HG03571 (cell line): ENCODE measurements at regions not wholly inside any gene's neighbourhood (a gene's known extent, or its start where the extent isn't known, plus 50 kb on each side); places are given as distances from the start of the nearest gene placed in this dataset.

Source experiments
- ATAC-seq: cut with Tn5 transposase; IDR thresholded peaks from one replicate; pipeline ENCODE4 v1.9.1; 2021; ENCODE audit not compliant: unreplicated experiment

DNA sequence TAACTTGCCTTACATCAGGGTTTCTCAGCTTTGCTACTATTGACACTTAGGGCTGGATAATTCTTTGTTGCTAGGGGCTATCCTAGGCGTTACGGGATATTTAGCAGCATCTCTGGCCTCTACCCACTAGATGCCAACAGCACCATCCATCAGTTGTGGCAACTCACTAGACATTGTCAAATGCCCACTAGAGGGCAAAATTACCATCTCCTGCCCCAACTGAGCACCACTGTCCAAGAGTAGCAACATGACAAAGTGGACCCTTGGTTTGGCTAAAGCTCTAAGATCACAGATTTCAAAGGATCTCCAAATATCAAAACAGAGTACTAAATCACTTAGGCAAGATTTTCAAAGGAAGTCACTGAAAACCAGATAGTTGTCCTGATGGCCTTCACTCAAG lies 251.7 kb upstream of the TBX3 start:
- no peak for ATAC-seq

DNA sequence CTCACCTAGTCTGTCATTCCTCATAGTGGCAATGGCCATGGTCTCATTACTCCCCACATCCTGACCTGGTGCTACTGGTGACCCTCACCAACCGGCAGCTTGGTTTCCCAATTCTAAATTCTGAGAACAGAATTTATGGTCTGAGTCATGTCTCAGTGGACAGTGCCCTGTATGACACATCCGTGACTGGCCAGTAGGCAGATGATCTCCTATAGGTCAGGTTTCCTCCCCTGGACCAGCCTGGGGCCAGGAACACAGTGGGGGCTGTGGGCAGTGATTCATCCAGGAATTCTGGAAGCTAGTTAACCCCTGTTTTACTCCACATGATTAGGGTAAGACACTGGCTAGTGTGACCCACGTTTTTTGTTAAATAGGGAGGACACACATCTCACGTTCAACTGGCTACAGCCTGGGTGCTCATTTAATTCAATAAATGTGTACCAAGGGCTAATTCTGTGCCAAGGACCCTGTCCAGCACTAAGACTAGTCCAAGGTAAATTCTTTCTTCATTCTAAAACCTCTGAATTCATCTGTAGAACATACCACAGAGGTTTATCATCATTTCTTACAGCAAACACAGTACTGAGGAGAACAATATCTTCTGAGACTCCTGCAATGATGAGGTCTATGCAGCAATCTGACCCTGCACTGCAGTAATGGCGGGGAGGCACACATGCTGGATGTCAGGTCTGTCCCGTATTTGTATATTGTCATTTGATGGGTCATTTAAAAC lies 249.6 kb upstream of the TBX3 start:
- ATAC-seq = no peak

DNA sequence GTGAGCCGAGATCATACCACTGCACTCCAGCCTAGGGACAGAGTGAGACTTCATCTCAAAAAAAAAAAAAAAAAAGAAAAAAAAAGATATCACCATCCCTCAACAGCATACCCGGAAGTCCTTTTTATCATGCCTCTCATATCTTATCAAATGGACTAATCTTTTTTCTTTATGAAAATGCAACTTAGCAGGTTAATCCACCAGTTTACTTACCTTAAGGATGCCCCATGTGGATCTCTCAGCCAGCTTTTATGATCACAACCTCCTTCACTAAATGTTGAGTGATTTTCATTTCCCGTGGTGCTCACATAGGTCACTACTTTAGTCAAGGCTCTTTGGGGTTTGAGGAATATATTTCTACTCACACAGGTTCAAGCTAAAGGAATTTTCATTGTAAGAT lies 248.8 kb upstream of the TBX3 start:
- ATAC-seq = no peak

DNA sequence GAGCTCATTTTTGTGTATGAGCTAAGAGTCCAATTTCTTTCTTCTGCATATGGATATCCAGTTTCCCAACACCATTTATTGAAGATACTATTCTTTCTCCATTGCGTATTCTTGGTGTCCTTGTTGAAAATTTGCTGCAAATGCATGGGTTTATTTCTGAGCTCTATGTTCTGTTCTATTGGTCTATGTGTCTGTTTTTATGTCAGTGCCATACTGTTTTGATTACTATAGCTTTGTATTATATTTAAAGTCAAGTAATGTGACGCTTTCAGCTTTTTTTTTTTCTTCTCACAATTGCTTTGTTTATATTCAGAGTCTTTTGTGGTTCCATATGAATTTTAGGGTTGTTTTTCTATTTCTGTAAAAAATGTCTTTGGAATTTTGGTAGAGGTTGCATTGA lies 247.1 kb upstream of the TBX3 start:
- ATAC-seq = no peak

DNA sequence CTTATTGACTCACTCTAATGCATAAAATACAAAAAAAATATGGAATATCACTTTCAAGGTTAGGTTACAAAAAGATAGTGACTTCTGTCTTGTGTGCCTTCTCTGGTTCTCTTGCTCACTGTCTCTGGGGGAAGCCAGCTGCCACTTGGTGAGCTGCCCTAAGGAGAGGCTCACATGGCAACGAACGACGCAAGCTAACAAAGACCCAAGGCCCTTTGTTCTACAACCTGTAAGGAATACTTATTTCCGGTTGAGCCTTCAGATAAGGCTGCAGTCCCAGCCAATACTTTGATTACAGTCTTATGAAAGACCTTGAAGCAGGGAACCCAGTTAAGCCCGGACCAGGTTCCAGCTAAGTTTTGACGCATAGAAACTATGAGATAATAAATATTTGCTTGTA lies 242.4 kb upstream of the TBX3 start:
- ATAC-seq = no peak

DNA sequence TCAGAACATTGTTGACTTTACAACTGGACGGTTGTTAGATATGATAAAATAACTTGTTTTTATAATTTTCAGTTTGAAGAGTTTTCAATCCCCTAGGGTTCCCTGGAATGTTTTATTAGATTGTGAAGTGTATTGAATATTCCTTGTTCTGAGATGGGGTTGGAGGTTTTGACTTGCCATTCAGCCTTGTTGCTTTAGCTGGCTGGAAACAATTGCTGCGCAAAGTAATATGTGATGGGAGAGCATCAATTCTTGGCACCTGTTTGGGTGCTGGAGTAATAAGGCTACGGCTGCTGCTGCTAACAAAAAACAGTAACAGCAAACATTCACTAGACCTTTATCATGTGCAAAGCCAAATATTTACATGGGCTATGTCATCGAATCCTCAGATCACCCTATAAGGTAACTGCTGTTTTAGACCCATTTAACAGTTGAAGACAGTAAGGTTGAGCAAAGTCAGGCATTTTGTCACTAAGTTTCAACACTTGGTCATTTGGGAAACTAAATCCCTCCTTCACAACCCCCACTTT lies 241.0 kb upstream of the TBX3 start:
- no peak for ATAC-seq

DNA sequence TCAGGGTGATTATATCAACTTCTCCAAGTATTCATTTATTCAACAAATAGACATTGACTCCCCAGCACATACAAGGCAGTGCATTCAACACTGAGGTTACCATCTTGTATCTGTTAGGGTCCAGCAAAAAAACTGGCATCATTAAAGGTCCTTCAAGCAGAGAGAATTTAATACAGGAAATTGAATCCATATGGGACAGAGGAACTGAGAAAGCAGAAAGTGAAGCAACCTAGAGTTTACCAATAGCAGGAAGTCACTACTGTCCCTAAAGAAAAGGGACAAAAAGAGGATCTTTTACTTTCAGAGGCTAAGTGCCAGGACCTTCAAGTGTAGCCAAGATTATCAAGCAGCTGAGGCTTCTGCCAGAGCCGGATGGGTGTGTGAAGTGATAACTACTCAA lies 237.8 kb upstream of the TBX3 start:
- no peak for ATAC-seq

DNA sequence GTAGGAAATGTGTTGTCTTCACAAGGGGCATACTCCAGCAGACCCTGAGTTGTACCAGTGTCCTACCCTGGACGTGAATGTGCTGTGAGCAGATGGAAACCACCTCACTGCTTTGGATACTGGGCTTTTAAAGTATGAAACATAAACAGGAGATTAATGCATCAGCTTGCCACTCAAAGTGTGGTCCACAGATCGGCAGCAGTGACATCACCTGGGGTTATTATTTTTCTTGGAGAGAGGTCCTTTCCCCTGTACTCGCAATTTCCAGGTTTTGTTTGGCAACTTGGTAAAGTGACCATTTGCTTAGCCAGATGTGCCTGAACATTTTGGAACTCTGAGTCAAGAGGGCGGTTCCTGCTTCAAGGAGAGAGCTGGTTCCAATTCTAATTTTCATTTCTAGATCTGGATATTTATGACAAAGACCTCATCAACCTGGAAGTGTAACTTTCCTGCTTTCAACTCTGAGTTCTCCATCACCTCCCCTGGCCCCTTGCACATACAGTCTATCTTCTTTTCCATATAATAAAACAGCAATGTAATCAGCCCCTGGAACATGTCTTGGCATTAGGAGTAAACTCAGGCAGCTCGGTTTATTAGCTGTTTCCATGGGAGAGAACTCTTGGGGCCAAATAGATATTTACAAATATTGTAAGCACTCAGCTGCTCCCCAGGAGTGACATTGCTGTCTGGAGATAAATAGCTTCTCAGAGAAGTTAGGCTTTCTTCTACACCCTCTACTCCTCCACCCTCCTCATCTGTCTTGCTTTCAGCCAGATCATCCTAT lies 237.0 kb upstream of the TBX3 start:
- no peak for ATAC-seq

DNA sequence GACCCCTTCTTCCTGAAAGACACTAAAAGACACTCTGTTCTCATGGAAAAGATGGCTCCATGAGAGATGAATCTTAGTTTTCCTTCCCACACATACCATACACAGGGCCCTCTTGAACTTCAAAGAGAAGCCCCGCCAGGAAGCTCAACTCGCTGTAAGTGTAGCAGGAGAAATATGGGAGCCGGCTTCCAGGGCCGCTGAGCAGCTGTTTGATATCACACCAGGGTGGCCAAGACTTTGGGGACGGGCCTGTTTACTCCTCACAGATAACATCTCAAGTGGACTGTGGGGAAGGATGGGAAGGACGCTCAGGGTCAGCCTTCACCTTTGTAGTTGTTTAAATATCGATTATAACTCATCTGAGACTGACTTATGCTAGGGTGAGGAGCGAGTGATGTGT lies 235.5 kb upstream of the TBX3 start:
- ATAC-seq = no peak

DNA sequence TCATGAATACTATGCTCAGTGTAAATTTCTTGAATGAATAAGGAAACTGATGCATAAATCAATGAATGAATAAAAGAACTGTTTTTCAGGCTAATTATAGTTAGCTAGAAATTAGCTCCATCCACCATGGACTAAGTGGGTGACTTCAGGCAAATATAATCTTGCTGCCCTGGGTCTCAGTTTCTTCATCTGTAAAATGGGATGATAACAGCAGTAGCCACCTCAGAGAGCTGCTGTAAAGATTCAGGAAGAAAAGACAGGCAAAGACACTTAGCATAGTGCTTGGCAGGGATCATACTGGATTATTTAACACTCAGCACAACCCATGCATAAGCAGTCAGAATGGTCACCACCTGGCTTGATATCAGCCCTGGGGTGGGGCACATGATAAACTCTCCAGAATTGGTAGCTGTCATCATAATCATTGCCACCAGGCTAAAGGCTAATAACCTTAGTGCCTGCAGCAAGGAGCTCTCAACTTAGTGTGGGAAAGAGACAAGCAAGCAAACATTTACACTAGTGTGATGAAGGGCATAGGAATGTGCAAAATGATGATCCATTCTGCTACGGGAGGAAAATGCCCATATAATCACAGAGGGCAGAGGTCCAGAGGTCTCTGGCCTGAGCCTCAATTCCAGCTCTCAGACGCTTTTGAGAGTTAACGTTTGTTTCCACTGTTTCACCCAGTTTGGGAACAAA lies 234.7 kb upstream of the TBX3 start:
- no peak for ATAC-seq

DNA sequence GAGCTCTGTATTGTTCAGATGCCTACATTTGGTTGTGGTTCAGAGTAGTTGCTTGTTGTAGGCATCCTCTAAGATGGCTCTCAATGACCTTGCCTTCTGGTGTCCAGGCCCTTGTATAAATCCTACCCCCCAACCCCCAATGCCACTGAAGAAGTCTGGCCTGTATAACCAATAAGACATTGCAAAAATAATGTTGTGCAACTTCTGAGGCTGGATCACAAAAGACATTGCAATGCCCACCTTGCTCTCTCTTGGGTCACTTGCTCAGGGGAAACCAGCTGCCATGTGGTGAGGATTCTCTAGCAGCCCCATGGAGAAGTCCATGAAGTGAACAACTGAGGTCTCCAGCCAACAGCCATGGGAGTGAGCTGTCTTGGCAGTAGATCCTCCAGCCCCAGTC lies 234.0 kb upstream of the TBX3 start:
- no peak for ATAC-seq

DNA sequence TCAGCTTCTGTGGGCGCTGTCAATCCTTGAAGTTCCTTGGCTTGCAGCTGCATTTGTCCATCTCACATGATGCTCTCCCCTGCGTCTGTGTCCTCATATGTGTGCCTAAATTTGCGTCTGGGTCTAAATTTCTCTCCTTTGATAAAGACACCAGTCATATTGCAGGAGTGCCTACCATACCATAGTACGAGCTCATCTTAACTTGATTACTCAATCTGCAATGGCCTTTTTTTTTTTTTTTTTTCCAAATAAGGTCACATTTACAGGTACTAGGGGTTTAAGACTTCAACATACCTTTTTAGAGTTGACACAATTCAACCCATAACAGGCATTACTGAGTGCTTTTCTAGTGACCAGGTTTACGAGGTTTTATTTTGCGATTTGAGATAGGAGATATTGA lies 233.3 kb upstream of the TBX3 start:
- ATAC-seq = no peak

DNA sequence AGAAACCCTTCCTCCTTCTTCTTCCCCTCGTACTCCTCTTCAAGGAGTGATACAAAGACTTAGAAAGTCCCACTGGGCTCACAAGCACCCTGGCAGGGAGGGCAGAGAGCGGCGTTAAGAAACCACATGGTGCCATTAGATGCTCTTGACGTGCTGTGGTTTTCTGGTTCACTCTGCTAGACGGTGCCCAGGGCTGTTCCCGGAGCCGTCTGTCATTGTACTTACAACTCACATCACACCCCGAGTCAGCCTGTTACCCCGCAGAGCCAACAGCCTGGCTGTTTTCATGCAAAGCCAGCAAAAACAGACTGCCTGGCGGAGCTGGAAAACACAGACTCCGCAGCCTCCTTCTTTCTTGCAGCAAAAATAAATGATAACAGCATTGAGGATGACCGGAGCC lies 232.6 kb upstream of the TBX3 start:
- ATAC-seq = no peak

DNA sequence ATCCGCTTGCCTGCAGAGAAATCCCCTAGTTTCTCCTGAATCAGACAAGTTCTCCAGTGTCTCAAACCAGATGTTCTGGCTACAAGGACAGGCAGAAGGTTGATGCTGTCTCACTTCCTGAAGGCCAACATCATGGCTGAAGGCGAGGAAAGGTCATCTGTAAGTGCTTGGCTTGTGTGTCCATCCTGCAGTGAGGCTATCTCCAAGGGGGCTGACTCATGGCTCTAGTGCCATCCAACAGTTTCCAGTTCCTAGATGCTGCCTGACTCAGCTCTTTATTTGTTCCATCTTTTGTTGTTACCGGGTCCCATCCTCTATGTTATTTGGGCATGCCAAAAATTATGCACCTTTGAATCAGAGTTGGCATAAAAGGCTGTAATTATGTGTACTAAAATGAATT lies 232.1 kb upstream of the TBX3 start:
- no peak for ATAC-seq

DNA sequence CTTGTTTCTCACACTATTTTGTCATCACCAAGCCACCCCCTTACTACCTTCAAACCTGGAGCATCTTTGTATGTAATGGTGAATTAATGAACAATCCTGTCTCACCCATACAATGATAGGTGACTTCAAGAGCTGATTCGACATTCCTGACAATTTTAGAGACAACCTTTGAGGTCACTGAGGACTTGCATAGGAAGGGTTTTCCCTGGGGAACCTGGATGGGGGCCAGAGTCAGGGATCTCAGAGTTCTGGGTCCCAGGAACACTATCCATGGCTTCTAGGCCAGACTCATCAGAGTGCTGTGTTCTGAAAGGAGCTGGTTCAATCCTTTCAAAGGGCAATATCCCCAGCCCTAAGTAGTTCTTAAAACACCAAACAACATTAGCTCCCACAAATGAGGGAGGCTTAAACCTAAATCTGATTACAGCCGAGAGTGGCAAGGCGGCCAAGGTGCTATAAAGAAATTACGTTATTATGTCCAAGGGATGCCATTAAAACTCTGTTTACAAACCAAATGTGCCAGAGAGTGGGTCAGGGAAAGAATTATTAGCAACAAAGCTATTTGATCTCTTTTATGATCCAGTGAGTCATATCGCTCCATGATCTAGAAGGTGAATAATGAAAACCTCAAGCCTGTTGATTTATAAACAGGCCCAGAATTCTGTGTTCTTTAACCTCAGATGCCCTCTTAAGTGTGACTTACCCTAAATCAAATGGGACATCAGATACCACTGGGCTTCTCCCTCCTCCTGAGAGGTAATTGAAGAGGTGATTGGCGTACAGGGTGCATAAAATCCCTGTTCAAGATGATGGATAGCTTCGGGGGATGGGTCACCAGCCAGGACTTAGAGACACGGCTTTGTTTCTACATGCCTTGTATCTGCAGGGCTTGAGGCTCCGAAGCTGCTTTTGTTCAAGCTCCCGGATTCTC lies 230.2 kb upstream of the TBX3 start:
- no peak for ATAC-seq

DNA sequence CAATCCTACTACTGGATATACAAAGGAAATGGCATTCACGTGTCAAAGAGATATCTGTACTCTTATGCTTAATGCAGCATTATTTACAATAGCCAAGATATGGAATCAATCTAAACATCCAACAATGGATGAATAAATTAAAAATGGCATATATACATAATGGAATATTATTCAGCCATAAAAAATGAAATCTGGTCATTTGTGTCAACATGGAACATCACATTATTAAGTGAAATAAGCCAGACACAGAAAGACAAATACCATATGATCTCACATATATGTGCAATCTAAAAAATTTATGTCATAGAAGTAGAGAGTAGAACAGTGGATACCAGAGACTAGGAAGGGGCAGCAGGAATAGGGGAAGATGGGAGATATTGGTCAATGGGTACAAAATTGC lies 228.8 kb upstream of the TBX3 start:
- no peak for ATAC-seq

DNA sequence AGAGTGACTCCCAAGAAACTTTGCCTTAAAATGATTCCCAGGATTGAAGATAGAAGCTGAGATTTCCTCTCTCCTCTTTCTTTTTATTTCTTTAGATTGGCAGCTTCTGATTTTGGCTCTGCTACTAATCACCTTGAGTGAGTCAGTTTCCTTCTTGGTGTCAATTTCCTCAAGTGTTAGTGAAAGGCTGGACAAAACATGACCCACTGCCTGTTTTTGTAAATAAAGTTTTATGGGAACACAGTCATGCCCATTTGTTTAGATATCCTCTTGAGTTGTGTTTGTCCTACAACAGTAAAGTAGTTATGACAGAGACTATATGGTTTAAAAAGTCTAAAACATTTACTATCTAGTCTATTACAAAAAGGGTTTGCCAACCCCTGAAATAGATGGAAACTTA lies 227.2 kb upstream of the TBX3 start:
- ATAC-seq = no peak

DNA sequence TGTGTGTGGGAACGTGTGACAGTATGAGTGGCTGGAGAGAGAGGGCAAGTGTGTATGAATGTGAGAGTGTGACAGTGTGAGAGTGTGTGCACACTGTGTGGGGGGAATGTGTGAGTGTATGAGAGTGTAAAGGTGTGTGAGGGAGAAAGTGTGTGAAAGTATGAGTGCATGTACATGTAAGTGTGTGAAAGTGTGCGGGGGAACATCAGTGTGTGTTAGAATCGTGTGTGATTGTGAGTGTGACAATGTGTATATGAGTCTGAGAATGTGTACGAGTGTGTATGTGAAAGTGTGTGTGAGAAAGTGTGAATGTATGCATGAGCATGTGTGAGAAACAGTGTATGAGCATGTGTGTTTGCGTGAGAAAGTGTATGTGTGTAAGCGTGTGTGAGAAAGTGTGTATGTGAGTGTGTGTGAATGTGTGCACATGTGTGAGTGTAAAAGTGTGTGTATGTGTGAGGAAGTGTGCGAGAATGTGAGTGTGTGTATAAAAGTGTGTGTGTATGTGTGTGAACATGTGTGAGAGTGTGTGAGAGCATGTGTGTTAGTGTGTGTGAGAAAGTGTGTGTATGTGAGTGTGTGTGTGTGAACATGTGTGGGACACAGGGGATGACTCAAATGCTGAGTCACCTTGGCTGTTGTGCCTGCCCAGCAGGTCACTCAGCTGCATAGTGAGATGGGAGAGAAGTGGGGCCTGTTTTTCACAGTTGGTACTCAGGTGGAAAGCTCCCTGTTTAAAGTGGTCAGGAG lies 220.5 kb upstream of the TBX3 start:
- ATAC-seq = no peak

DNA sequence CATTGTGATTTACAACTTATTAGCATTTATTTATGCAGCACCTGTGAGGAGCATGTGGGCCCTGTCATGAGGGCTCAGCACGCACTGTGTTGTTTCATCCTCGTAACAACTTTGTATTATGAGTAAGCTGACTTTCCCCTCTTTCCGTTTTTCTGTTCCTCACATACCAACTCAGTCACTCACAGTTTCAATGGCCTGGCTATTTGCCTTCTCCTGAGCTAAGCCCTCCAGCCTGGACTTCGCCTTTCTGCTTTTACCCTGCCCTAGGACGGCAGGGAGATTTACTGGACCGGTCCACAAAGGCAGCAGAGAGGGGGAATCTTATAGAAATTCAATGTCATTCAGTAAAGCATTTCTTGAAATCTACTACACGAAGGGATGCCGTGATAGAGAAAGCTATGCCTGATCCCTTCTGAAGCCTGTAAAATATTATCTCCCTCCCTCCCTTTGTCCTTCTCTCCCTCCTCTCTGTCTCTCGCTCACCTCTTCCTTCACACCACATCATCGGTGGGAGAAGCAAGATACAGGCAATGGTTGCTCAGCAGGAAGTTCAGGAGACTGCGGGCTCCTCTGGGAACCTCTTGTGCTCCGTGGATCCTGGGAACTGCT lies 219.2 kb upstream of the TBX3 start:
- ATAC-seq = no peak

DNA sequence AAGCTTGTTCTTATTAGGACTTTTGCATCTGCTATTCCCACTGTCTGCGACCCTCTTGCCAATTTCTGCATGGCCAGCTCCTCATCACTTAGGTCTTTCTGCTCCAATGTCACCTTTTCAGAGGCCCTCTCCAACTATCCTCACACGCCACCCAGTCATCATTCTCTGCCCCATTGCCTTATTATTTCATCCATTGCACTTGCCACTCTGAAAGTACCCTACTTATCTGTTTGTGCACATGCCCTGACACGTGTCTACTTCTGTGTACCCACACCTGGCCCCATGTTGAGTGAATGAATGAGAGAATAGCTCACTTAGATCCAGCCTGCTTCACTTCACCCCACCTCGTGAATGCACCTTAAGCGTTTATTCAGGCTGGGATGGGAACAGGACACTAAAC lies 218.7 kb upstream of the TBX3 start:
- no peak for ATAC-seq
